ENCODE measurements at regions not wholly inside any gene's neighbourhood (a gene's known extent, or its start where the extent isn't known, plus 50 kb on each side); places are given as distances from the start of the nearest gene placed in this dataset.

- DNase-seq, result no peak
Observed at GRCh38 chr12:115337693-115338543, 653.9 kb upstream of the TBX3 start.

- DNase-seq, result no peak
Observed at GRCh38 chr12:115336506-115336905, 652.5 kb upstream of the TBX3 start.

- no peak for DNase-seq
Observed at GRCh38 chr12:115335594-115335993, 651.6 kb upstream of the TBX3 start.

GRCh38 chr12:115335048-115335447 lies 651.1 kb upstream of the TBX3 start:
- DNase-seq, result no peak

GRCh38 chr12:115332945-115333344 lies 649.0 kb upstream of the TBX3 start:
- DNase-seq, result no peak

- DNase-seq, result no peak
Observed at GRCh38 chr12:115325858-115326257, 641.9 kb upstream of the TBX3 start.

GRCh38 chr12:115324949-115325593 lies 641.1 kb upstream of the TBX3 start:
- no peak for DNase-seq

- DNase-seq, result no peak
Observed at GRCh38 chr12:115323223-115323905, 639.4 kb upstream of the TBX3 start.

GRCh38 chr12:115322275-115322674 lies 638.3 kb upstream of the TBX3 start:
- DNase-seq, result no peak

GRCh38 chr12:115320967-115321366 lies 637.0 kb upstream of the TBX3 start:
- no peak for DNase-seq

GRCh38 chr12:115320451-115320850 lies 636.5 kb upstream of the TBX3 start:
- DNase-seq, result no peak

- DNase-seq, result no peak
Observed at GRCh38 chr12:115319446-115320040, 635.6 kb upstream of the TBX3 start.

GRCh38 chr12:115313929-115314328 lies 630.0 kb upstream of the TBX3 start:
- DNase-seq, result no peak

GRCh38 chr12:115312901-115313300 lies 628.9 kb upstream of the TBX3 start:
- peak; percentile 32 for DNase-seq

- no peak for DNase-seq
Observed at GRCh38 chr12:115311875-115312274, 627.9 kb upstream of the TBX3 start.

GRCh38 chr12:115308918-115309317 lies 624.9 kb upstream of the TBX3 start:
- no peak for DNase-seq

- DNase-seq, result no peak
Observed at GRCh38 chr12:115306380-115306779, 622.4 kb upstream of the TBX3 start.

GRCh38 chr12:115305867-115306266 lies 621.9 kb upstream of the TBX3 start:
- DNase-seq, result no peak

- DNase-seq, result no peak
Observed at GRCh38 chr12:115305275-115305674, 621.3 kb upstream of the TBX3 start.

GRCh38 chr12:115303723-115304309 lies 619.8 kb upstream of the TBX3 start:
- DNase-seq, result no peak

- no peak for DNase-seq
Observed at GRCh38 chr12:115297445-115297844, 613.5 kb upstream of the TBX3 start.

GRCh38 chr12:115296613-115297198 lies 612.7 kb upstream of the TBX3 start:
- DNase-seq, result no peak

- DNase-seq, result no peak
Observed at GRCh38 chr12:115295886-115296285, 611.9 kb upstream of the TBX3 start.

Data from NCI-H1092 treated with DMSO at 0.1 percent for 48 hours (cell line).